Panc1 (cell line): ENCODE measurements at regions not wholly inside any gene's neighbourhood (a gene's known extent, or its start where the extent isn't known, plus 50 kb on each side); places are given as distances from the start of the nearest gene placed in this dataset.

ENCODE experiments used
- ATAC-seq: fragments of 200-7000 bp; cut with Tn5 transposase; 2 replicates; pipeline ENCODE4 v1.9.1; 2020; ENCODE audit warnings: mild to moderate bottlenecking, moderate library complexity
- BruUV-seq: library from RNA; stranded (reverse); fragments of 400-500 nt; replicated peaks from 2 replicates; lab custom pipeline; 2021; lab: Mats Ljungman, UMichigan
- CTCF ChIA-PET: fragments of 300-600 bp; sonication (Branson Sonifier 250); formaldehyde crosslinking; loops from one replicate; lab custom pipeline; 2022; ENCODE audit warnings: antibody characterized with exemption; lab: Charles Lee
- POLR2A ChIA-PET: fragments of 300-600 bp; sonication (Branson Sonifier 250); formaldehyde crosslinking; loops from one replicate; lab custom pipeline; 2022; ENCODE audit warnings: antibody characterized with exemption; lab: Charles Lee
- DNase-seq: peaks from one replicate; pipeline ENCODE4 v3.0.0-alpha.2; 2010; ENCODE audit warnings: low read depth, low spot score
- H3K27ac ChIP-seq: 2 replicates; pipeline ENCODE4 v1.5.1; 2011; ENCODE audit warnings: mild to moderate bottlenecking, low read length, inconsistent platforms
- H3K27me3 ChIP-seq: fragments of 200-500 bp; sonication (Bioruptor generic); 2 replicates; pipeline ENCODE4 v1.6.0; 2014; ENCODE audit warnings: low read length, inconsistent platforms; ENCODE audit not compliant: control insufficient read depth, insufficient read depth
- H3K36me3 ChIP-seq: fragments of 200-500 bp; sonication (Bioruptor generic); 2 replicates; pipeline ENCODE4 v1.5.1; 2014; ENCODE audit warnings: inconsistent platforms, mild to moderate bottlenecking, low read length, moderate library complexity; ENCODE audit not compliant: control insufficient read depth, insufficient read depth
- H3K4me1 ChIP-seq: 2 replicates; pipeline ENCODE4 v1.5.1; 2011; ENCODE audit warnings: inconsistent platforms, mild to moderate bottlenecking, low read length, moderate library complexity; ENCODE audit not compliant: control insufficient read depth, insufficient read depth
- H3K4me3 ChIP-seq, 2 experiments: 2 replicates each; pipeline ENCODE4 v1.5.1; 2011 to 2012; ENCODE audit warnings: low read depth in 2 of 2, low read length in 2 of 2, mild to moderate bottlenecking in 2 of 2, inconsistent platforms in 1 of 2, moderate library complexity in 1 of 2
- H3K9me3 ChIP-seq: fragments of 200-500 bp; sonication (Bioruptor generic); 2 replicates; pipeline ENCODE4 v1.5.1; 2014; ENCODE audit warnings: low read depth, mild to moderate bottlenecking, inconsistent platforms, low read length, moderate library complexity; ENCODE audit not compliant: control insufficient read depth, insufficient read depth
- CTCF ChIP-seq: fragments of 450-650 bp; IDR thresholded peaks from 2 replicates; pipeline ENCODE4 v1.5.1; 2017; ENCODE audit warnings: mild to moderate bottlenecking
- POLR2AphosphoS5 ChIP-seq: IDR thresholded peaks from 2 replicates; pipeline ENCODE4 v1.6.1; 2012; ENCODE audit warnings: mild to moderate bottlenecking, low read depth, low read length, moderate library complexity
- REST ChIP-seq, 2 experiments: IDR thresholded peaks; 2 replicates each; pipeline ENCODE4 v1.6.1; 2011 to 2012; ENCODE audit warnings: low read depth in 2 of 2, control low read depth in 1 of 2, low read length in 1 of 2, mild to moderate bottlenecking in 1 of 2, moderate library complexity in 1 of 2; ENCODE audit not compliant: insufficient read depth in 1 of 2
- SIN3A ChIP-seq: IDR thresholded peaks from 2 replicates; pipeline ENCODE4 v1.6.1; 2012; ENCODE audit warnings: low read depth, mild to moderate bottlenecking, low read length, moderate library complexity, borderline replicate concordance; ENCODE audit not compliant: insufficient read depth
- TCF7L2 ChIP-seq: IDR thresholded peaks from 2 replicates; pipeline ENCODE4 v1.6.1; 2011; ENCODE audit warnings: mild to moderate bottlenecking, low read depth, low read length, inconsistent platforms
- in situ Hi-C: cut with HindIII; loops from 2 replicates; pipeline ENCODE4 v1.10.0; 2016; ENCODE audit warnings: low sequenced_read_pairs, low pct_unique_long_range_greater_than_20kb
- intact Hi-C: fragments of 100-400 bp; cut with micrococcal nuclease; formaldehyde crosslinking; loops from one replicate; pipeline ENCODE4 v1.10.0; 2022; ENCODE audit not compliant: unreplicated experiment

- H3K36me3 ChIP-seq: no peaks in the 10 kb centered on the region
- ATAC-seq (no peak), DNase-seq (no peak)
- no peak overlapping the region for H3K27ac ChIP-seq
- peaks cover 7% of the 10 kb centered on the region for H3K27me3 ChIP-seq
- no peaks in the 10 kb centered on the region for H3K9me3 ChIP-seq
- intact Hi-C loops (no loop called here), in situ Hi-C loops (no loop called here)
- no peaks in the 10 kb centered on the region for H3K4me1 ChIP-seq
- no TSS peak for BruUV-seq
- POLR2A ChIA-PET: interaction anchor here (0.7 kb wide), 1 partner anchor 69 kb away, joined by 6 read pairs; no protein-coding TSS in a partner anchor
- no peak overlapping the region for H3K4me3 ChIP-seq
- TF ChIP-seq CTCF (no peak), SIN3A (no peak), POLR2AphosphoS5 (no peak), TCF7L2 (no peak), REST (IDR thresholded peaks at IDR 0.05; ENCODE audit: insufficient read depth in 1 of 2, low read depth in 2 of 2, low read length in 1 of 2) (no peak)
- CTCF ChIA-PET: interaction anchor here (0.7 kb wide), 1 partner anchor 712 kb away, joined by 3 read pairs; no protein-coding TSS in a partner anchor
These were observed 196.7 kb upstream of the TBX20 start for GRCh38 chr7:35450456-35451214.

- Histone ChIP-seq H3K36me3 (no peaks in the 10 kb centered on the region), H3K27me3 (peaks cover 9% of the 10 kb centered on the region), H3K27ac (no peak overlapping the region), H3K4me1 (no peaks in the 10 kb centered on the region), H3K9me3 (no peaks in the 10 kb centered on the region), H3K4me3 (no peak overlapping the region)
- no peak for TF ChIP-seq SIN3A
- no peak for TF ChIP-seq TCF7L2
- no peak for TF ChIP-seq POLR2AphosphoS5
- no peak for TF ChIP-seq REST (IDR thresholded peaks at IDR 0.05; ENCODE audit: insufficient read depth in 1 of 2, low read depth in 2 of 2, low read length in 1 of 2)
- TF ChIP-seq CTCF: no peak
- in situ Hi-C loops: no loop called here
- ATAC-seq: no peak
- DNase-seq: no peak
- BruUV-seq: no TSS peak
- ChIA-PET CTCF (no interaction called here), POLR2A (no interaction called here)
- intact Hi-C loops: no loop called here
These were observed 194.6 kb upstream of the TBX20 start for GRCh38 chr7:35448486-35448885.
